H1 (cell line): ENCODE measurements at regions not wholly inside any gene's neighbourhood (a gene's known extent, or its start where the extent isn't known, plus 50 kb on each side); places are given as distances from the start of the nearest gene placed in this dataset.

Experiments used
- CEBPB ChIP-seq: IDR thresholded peaks from 2 replicates; pipeline ENCODE4 v1.6.1; 2012; ENCODE audit warnings: low read depth, low read length

GRCh38 chr7:18082169-18082568 lies 54.5 kb upstream of the PRPS1L1 start (continued):
- no peak for TF ChIP-seq CEBPB
